Mucosa of rectum (tissue), 2 donors: ENCODE measurements at regions not wholly inside any gene's neighbourhood (a gene's known extent, or its start where the extent isn't known, plus 50 kb on each side); places are given as distances from the start of the nearest gene placed in this dataset.
"Not testable (repeated sequence)": the region's sequence is repeated elsewhere in the genome, so short reads cannot be mapped to it uniquely, and the experiment has no call there.

Source experiments
- H3K27ac ChIP-seq, 2 donors: one replicate each; pipeline ENCODE4 v1.7.0; 2013; ENCODE audit warnings: inconsistent platforms in 2 of 2, low read depth in 2 of 2, low read length in 2 of 2
- H3K27me3 ChIP-seq, 2 donors: one replicate each; pipeline ENCODE4 v1.7.0; 2013; ENCODE audit warnings: low read length in 2 of 2; ENCODE audit not compliant: control insufficient read depth in 2 of 2, insufficient read depth in 2 of 2
- H3K36me3 ChIP-seq, 2 donors: one replicate each; pipeline ENCODE4 v1.7.0; 2013; ENCODE audit warnings: low read length in 2 of 2; ENCODE audit not compliant: control insufficient read depth in 2 of 2, insufficient read depth in 2 of 2
- H3K4me1 ChIP-seq, 2 donors: one replicate each; pipeline ENCODE4 v1.7.0; 2013; ENCODE audit warnings: low read length in 2 of 2, mild to moderate bottlenecking in 1 of 2; ENCODE audit not compliant: control insufficient read depth in 2 of 2, insufficient read depth in 2 of 2
- H3K4me3 ChIP-seq, 2 donors: one replicate each; pipeline ENCODE4 v1.7.0; 2013; ENCODE audit warnings: low read length in 2 of 2
- H3K9ac ChIP-seq, 2 donors: one replicate each; pipeline ENCODE4 v1.7.0; 2013; ENCODE audit warnings: low read length in 2 of 2, low read depth in 1 of 2, mild to moderate bottlenecking in 1 of 2
- H3K9me3 ChIP-seq, 2 donors: one replicate each; pipeline ENCODE4 v1.7.0; 2013; ENCODE audit warnings: low read length in 2 of 2; ENCODE audit not compliant: control insufficient read depth in 2 of 2
- donor health status: healthy.
- donor health status: Normal muscosa, but diverticular disease.

DNA sequence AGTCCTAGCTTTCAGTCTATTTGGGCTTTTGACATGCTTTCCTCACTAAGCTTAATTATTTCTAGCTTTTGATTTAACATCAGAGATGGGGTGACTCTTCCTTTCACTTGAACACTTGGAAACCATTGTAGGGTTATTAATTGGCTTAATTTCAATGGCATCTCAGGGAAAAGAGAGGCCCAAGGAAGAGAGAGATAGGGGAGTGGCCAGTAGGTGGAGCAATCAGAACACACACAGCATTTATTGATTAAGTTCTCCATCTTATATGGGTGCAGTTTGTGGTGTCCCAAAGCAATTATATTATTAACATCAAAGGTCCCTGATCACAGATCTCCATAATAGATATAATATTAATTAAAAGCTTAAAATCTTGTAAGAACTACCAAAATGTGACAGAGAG, 1466.1 kb upstream of the SEL1L start:
- Histone ChIP-seq H3K4me3 (no peak overlapping the region), H3K9me3 (peaks cover 0 to 2% of the 10 kb centered on the region in 2 donors), H3K4me1 (no peaks in the 10 kb centered on the region), H3K36me3 (no peaks in the 10 kb centered on the region), H3K27me3 (no peaks in the 10 kb centered on the region), H3K27ac (no peak overlapping the region), H3K9ac (no peak overlapping the region)

DNA sequence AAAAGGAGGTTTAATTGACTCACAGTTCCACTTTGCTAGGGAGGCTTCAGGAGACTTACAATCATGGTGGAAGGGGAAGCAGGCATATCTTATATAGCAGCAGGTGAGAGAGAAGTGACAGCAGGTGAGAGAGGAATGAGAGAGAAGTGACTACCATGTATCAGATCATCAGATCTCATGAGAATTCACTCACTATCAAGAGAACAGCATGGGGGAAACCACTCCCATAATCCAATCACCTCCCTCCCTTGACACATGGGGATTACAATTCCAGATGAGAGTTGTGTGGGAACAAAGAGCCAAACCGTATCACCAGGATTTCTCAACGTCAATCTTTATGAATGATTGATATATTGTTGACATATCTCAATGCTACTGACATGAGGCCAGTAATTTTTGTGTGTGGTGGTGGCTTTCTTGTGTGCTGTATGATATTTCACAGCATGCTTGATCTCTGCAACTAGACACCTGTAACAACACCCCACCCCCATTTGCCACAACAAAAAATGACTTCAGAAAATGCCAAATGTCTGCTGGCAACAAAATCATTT, 1470.9 kb upstream of the SEL1L start:
- H3K4me1 ChIP-seq = no peaks in the 10 kb centered on the region
- no peak overlapping the region for H3K9ac ChIP-seq

DNA sequence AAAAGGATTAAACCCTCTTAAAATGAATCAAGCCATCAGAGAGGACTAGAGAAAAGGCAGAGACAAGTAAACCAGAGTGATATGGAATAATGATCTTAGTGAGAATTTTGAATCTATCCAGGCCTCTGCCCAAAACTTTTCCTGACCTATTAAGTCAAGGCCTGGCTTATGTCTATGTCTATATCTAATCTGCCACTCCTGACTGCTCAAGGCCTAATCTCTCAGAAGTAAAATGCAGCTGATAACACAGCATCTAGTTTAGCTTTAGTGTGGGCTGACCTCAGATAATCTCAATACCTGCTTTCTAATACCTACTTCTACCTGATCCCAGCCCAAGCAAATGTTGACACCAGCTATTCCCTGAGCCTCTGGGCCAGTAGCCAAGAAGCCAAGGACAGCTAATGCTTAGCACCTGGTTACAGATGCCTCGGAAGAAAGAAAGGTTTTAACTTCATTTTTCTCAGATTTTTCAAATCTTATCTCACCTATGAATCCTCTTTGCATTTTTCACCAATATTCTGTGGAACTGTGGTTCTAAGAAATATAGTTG, 1472.5 kb upstream of the SEL1L start:
- no peak overlapping the region for H3K4me3 ChIP-seq
- no peaks in the 10 kb centered on the region for H3K36me3 ChIP-seq
- H3K9me3 ChIP-seq = peaks cover 4 to 7% of the 10 kb centered on the region in 2 donors
- H3K27me3 ChIP-seq = no peaks in the 10 kb centered on the region
- H3K27ac ChIP-seq = no peak overlapping the region
- no peaks in the 10 kb centered on the region for H3K4me1 ChIP-seq
- H3K9ac ChIP-seq = no peak overlapping the region

More for the DNA sequence above, 1470.9 kb upstream of the SEL1L start:
- Histone ChIP-seq H3K27ac (no peak overlapping the region), H3K36me3 (no peaks in the 10 kb centered on the region), H3K27me3 (no peaks in the 10 kb centered on the region), H3K4me3 (no peak overlapping the region), H3K9me3 (peaks cover 4 to 7% of the 10 kb centered on the region in 2 donors)

DNA sequence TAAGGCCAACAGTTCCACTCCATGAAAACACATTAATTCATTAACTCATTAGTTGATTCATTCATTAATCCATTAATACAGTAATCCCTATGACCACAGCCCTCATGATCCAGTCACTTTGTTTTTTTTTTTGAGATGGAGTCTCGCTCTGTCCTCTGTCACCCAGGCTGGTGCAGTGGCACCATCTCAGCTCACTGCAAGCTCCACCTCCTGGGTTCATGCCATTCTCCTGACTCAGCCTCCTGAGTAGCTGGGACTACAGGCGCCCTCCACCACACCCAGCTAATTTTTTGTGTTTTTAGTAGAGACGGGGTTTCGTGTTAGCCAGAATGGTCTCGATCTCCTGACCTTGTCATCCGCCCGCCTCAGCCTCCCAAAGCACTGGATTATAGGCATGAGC, 1473.4 kb upstream of the SEL1L start:
- H3K4me1 ChIP-seq, H3K4me3 ChIP-seq, H3K9ac ChIP-seq, H3K9me3 ChIP-seq, H3K27ac ChIP-seq, H3K27me3 ChIP-seq, H3K36me3 ChIP-seq: not testable (repeated sequence)

- H3K27ac ChIP-seq = no peak overlapping the region
- H3K9ac ChIP-seq = no peak overlapping the region
- H3K4me3 ChIP-seq = no peak overlapping the region
- no peaks in the 10 kb centered on the region for H3K4me1 ChIP-seq
- H3K9me3 ChIP-seq = peaks cover 4 to 5% of the 10 kb centered on the region in 2 donors
- no peaks in the 10 kb centered on the region for H3K36me3 ChIP-seq
- no peaks in the 10 kb centered on the region for H3K27me3 ChIP-seq
Measured at GRCh38 chr14:83007641-83008225, 1474.1 kb upstream of the SEL1L start.

DNA sequence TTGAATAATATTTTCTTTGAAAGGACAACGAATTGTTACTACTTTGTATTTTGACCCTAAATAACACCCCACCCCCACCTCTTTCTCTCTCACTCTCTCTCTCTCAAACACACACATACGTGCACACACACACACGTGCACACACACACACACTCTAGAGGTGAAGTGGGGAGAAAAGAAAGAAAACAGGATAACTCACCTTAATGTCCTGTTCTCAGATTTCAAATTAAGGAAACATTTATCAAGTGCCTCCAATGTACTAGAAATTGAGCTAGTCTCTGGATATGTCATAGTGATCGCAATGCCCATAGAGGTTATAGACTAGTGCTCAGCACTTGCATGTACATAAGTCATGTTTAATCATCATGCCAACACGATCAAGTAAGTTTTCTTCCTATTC, 1483.6 kb upstream of the SEL1L start:
- Histone ChIP-seq H3K4me3 (no peak overlapping the region), H3K4me1 (no peaks in the 10 kb centered on the region), H3K36me3 (no peaks in the 10 kb centered on the region), H3K9ac (no peak overlapping the region), H3K27ac (no peak overlapping the region), H3K27me3 (no peaks in the 10 kb centered on the region), H3K9me3 (peaks cover 0 to 2% of the 10 kb centered on the region in 2 donors)

- Histone ChIP-seq H3K4me1 (no peaks in the 10 kb centered on the region), H3K27me3 (no peaks in the 10 kb centered on the region), H3K4me3 (no peak overlapping the region), H3K9ac (no peak overlapping the region), H3K36me3 (no peaks in the 10 kb centered on the region), H3K9me3 (peaks cover 0 to 2% of the 10 kb centered on the region in 2 donors), H3K27ac (no peak overlapping the region)
Measured at GRCh38 chr14:83019744-83020414, 1486.2 kb upstream of the SEL1L start.

DNA sequence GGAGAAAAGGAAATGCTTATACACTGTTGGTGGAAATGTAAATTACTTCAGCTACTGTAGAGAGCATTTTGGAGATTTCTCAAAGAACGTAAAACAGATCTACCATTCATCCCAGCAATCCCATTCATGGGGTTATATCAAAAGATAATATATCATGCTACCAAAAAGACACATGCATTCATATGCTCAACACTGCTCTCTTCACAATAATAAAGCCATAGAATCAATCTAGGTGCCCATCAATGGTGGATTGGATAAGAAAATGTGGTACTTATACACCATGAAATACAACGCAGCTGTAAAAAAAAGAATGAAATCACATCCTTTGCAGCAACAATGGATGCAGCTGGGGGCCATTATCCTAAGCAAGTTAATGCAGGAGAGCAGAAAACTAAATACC, 1487.7 kb upstream of the SEL1L start:
- Histone ChIP-seq H3K27me3 (no peaks in the 10 kb centered on the region), H3K4me3 (no peak overlapping the region), H3K4me1 (no peaks in the 10 kb centered on the region), H3K27ac (no peak overlapping the region), H3K36me3 (no peaks in the 10 kb centered on the region), H3K9me3 (peaks cover 0 to 2% of the 10 kb centered on the region in 2 donors), H3K9ac (no peak overlapping the region)

GRCh38 chr14:83023369-83023768, 1489.7 kb upstream of the SEL1L start:
- Histone ChIP-seq H3K27ac (no peak overlapping the region), H3K9me3 (no peaks in the 10 kb centered on the region), H3K9ac (no peak overlapping the region), H3K36me3 (no peaks in the 10 kb centered on the region), H3K4me3 (no peak overlapping the region), H3K27me3 (no peaks in the 10 kb centered on the region), H3K4me1 (no peaks in the 10 kb centered on the region)

- H3K9me3 ChIP-seq = peaks cover 0 to 2% of the 10 kb centered on the region in 2 donors
- no peak overlapping the region for H3K9ac ChIP-seq
- no peaks in the 10 kb centered on the region for H3K27me3 ChIP-seq
- H3K4me1 ChIP-seq = no peaks in the 10 kb centered on the region
- no peak overlapping the region for H3K27ac ChIP-seq
- no peak overlapping the region for H3K4me3 ChIP-seq
- no peaks in the 10 kb centered on the region for H3K36me3 ChIP-seq
Measured at GRCh38 chr14:83041224-83041623, 1507.6 kb upstream of the SEL1L start.
